Liver (tissue), 8 donors: ENCODE measurements at regions not wholly inside any gene's neighbourhood (a gene's known extent, or its start where the extent isn't known, plus 50 kb on each side); places are given as distances from the start of the nearest gene placed in this dataset.

ENCODE experiments used
- DNase-seq: peaks from one replicate; pipeline ENCODE4 v3.0.0-alpha.2; 2017; ENCODE audit warnings: low spot score
- H3K27ac ChIP-seq, 2 donors: one replicate each; pipeline ENCODE4 v1.7.0; 2013; ENCODE audit warnings: inconsistent platforms in 2 of 2, low read length in 2 of 2, control low read depth in 1 of 2, low read depth in 1 of 2, mild to moderate bottlenecking in 1 of 2
- H3K27me3 ChIP-seq, 4 donors: one replicate each; pipeline versions ENCODE4 v1.6.1 to v1.7.0; 2013; ENCODE audit warnings: low read length in 3 of 4, inconsistent platforms in 1 of 4, mild to moderate bottlenecking in 1 of 4, moderate library complexity in 1 of 4; ENCODE audit not compliant: control insufficient read depth in 4 of 4, insufficient read depth in 4 of 4
- H3K36me3 ChIP-seq, 4 donors: one replicate each; pipeline versions ENCODE4 v1.6.1 to v1.7.0; 2013; ENCODE audit warnings: low read length in 3 of 4, mild to moderate bottlenecking in 3 of 4, low read depth in 1 of 4, moderate library complexity in 1 of 4; ENCODE audit not compliant: control insufficient read depth in 4 of 4, insufficient read depth in 3 of 4
- H3K4me1 ChIP-seq, 4 donors: one replicate each; pipeline versions ENCODE4 v1.6.1 to v1.7.0; 2013; ENCODE audit warnings: low read length in 3 of 4, mild to moderate bottlenecking in 3 of 4, moderate library complexity in 1 of 4; ENCODE audit not compliant: control insufficient read depth in 4 of 4, insufficient read depth in 4 of 4
- H3K4me3 ChIP-seq, 3 donors: one replicate each; pipeline versions ENCODE4 v1.6.1 to v1.7.0; 2013; ENCODE audit warnings: low read length in 3 of 3, control low read depth in 1 of 3, low read depth in 1 of 3, mild to moderate bottlenecking in 1 of 3
- H3K9ac ChIP-seq, 2 donors: one replicate each; pipeline ENCODE4 v1.7.0; 2013; ENCODE audit warnings: low read length in 2 of 2, mild to moderate bottlenecking in 2 of 2, moderate library complexity in 2 of 2, control low read depth in 1 of 2, low read depth in 1 of 2
- H3K9me3 ChIP-seq, 4 donors: one replicate each; pipeline versions ENCODE4 v1.6.1 to v1.7.0; 2013; ENCODE audit warnings: low read length in 3 of 4; ENCODE audit not compliant: control insufficient read depth in 4 of 4
- ATF3 ChIP-seq: IDR thresholded peaks from 2 replicates; pipeline ENCODE4 v1.6.1; 2016; ENCODE audit warnings: antibody characterized with exemption
- CTCF ChIP-seq: fragments of 150-350 bp; IDR thresholded peaks from 2 replicates; pipeline ENCODE4 v1.5.1; 2017; ENCODE audit warnings: improper control_type of control experiment, low read depth, low read length; ENCODE audit not compliant: missing input control
- EGR1 ChIP-seq, 2 donors: IDR thresholded peaks; 2 replicates each; pipeline ENCODE4 v1.6.1; 2016 to 2018; ENCODE audit warnings: antibody characterized with exemption in 2 of 2, low read depth in 2 of 2
- FOXA2 ChIP-seq: IDR thresholded peaks from 2 replicates; pipeline ENCODE4 v1.6.1; 2016; ENCODE audit warnings: antibody characterized with exemption
- GABPA ChIP-seq, 2 donors: IDR thresholded peaks in 1 of 2; conservative IDR thresholded peaks in 1 of 2; 2 replicates each; pipeline ENCODE4 v1.6.1; 2016; ENCODE audit warnings: antibody characterized with exemption in 2 of 2, mild to moderate bottlenecking in 1 of 2, moderate library complexity in 1 of 2
- HNF4A ChIP-seq, 2 donors: conservative IDR thresholded peaks; 2 replicates each; pipeline ENCODE4 v1.6.1; 2016; ENCODE audit warnings: antibody characterized with exemption in 2 of 2, mild to moderate bottlenecking in 2 of 2
- HNF4G ChIP-seq: IDR thresholded peaks from 2 replicates; pipeline ENCODE4 v1.6.1; 2016; ENCODE audit warnings: antibody characterized with exemption
- JUND ChIP-seq, 2 donors: IDR thresholded peaks; 2 replicates each; pipeline ENCODE4 v1.6.1; 2016; ENCODE audit warnings: antibody characterized with exemption in 2 of 2
- MAX ChIP-seq: IDR thresholded peaks from 2 replicates; pipeline ENCODE4 v1.6.1; 2016; ENCODE audit warnings: antibody characterized with exemption
- RAD21 ChIP-seq, 2 donors: IDR thresholded peaks; 2 replicates each; pipeline ENCODE4 v1.6.1; 2016; ENCODE audit warnings: antibody characterized with exemption in 2 of 2, mild to moderate bottlenecking in 2 of 2
- REST ChIP-seq: IDR thresholded peaks from 2 replicates; pipeline ENCODE4 v1.6.1; 2016; ENCODE audit warnings: antibody characterized with exemption, mild to moderate bottlenecking
- SP1 ChIP-seq: IDR thresholded peaks from 2 replicates; pipeline ENCODE4 v1.6.1; 2018; ENCODE audit warnings: antibody characterized with exemption, mild to moderate bottlenecking
- TAF1 ChIP-seq: conservative IDR thresholded peaks from 2 replicates; pipeline ENCODE4 v1.6.1; 2016; ENCODE audit warnings: antibody characterized with exemption, mild to moderate bottlenecking
- YY1 ChIP-seq: IDR thresholded peaks from 2 replicates; pipeline ENCODE4 v1.6.1; 2016; ENCODE audit warnings: antibody characterized with exemption, mild to moderate bottlenecking
- WGBS: extraction: QIAGEN DNeasy Blood & Tissue Kit; methylation state at CpG from one replicate; pipeline ENCODE4 v1.1.7; 2013; 5-methylcytosine and 5-hydroxymethylcytosine counted together
- donor health status: healthy.
- donor health status: healthy.
- donor health status: healthy.
- donor health status: healthy.
- donor health status: healthy.

- TF ChIP-seq FOXA2 = no peak
- no peak for TF ChIP-seq JUND (IDR thresholded peaks at IDR 0.05)
- no peak for TF ChIP-seq MAX
- no peak for TF ChIP-seq HNF4G
- no peak for TF ChIP-seq REST
- no peak for TF ChIP-seq CTCF
- TF ChIP-seq YY1 = no peak
- no peak for TF ChIP-seq GABPA (IDR thresholded peaks at IDR 0.05 in 1 of 2, conservative IDR thresholded peaks at IDR 0.05 in 1 of 2)
- no peak for TF ChIP-seq EGR1 (IDR thresholded peaks at IDR 0.05; ENCODE audit: low read depth in 2 of 2)
- no peak for TF ChIP-seq HNF4A (conservative IDR thresholded peaks at IDR 0.05)
- no peak for TF ChIP-seq SP1
- no peak for TF ChIP-seq RAD21 (IDR thresholded peaks at IDR 0.05)
- TF ChIP-seq ATF3 = no peak
Measured at GRCh38 chr17:22303096-22303495, 610.8 kb downstream of the KCNJ18 start.

GRCh38 chr17:22303865-22304264 is 611.5 kb downstream of the KCNJ18 start:
- no peak overlapping the region for H3K9ac ChIP-seq
- H3K36me3 ChIP-seq = no peaks in the 10 kb centered on the region
- no peaks in the 10 kb centered on the region for H3K4me1 ChIP-seq
- H3K9me3 ChIP-seq = peaks cover 0 to 3% (median 0%) of the 10 kb centered on the region in 4 donors
- H3K27me3 ChIP-seq = no peaks in the 10 kb centered on the region
- TF ChIP-seq ATF3 (no peak), TAF1 (no peak), HNF4A (conservative IDR thresholded peaks at IDR 0.05) (no peak), JUND (IDR thresholded peaks at IDR 0.05) (no peak), CTCF (no peak)
- no peak overlapping the region for H3K27ac ChIP-seq
- 83% methylated on average over 12 of the region's 12 CpGs for WGBS
- no peak overlapping the region for H3K4me3 ChIP-seq
- DNase-seq = no peak

More at GRCh38 chr17:22303096-22303495, 610.8 kb downstream of the KCNJ18 start:
- Histone ChIP-seq H3K36me3 (no peaks in the 10 kb centered on the region), H3K4me3 (no peak overlapping the region), H3K4me1 (no peaks in the 10 kb centered on the region), H3K27me3 (no peaks in the 10 kb centered on the region), H3K9ac (no peak overlapping the region), H3K9me3 (peaks cover 0 to 3% (median 0%) of the 10 kb centered on the region in 4 donors), H3K27ac (no peak overlapping the region)
- WGBS = 78% methylated on average over 12 of the region's 12 CpGs
- no peak for DNase-seq
